COR-L47 (cell line): ENCODE measurements at regions not wholly inside any gene's neighbourhood (a gene's known extent, or its start where the extent isn't known, plus 50 kb on each side); places are given as distances from the start of the nearest gene placed in this dataset.
A peak's percentile ranks its signal among the peaks of the same experiment; 100 is the strongest.
"Not testable (repeated sequence)": the region's sequence is repeated elsewhere in the genome, so short reads cannot be mapped to it uniquely, and the experiment has no call there.

Experiments used
- DNase-seq: peaks from one replicate; lab custom pipeline; 2025; lab: John Stamatoyannopoulos, UW

DNA sequence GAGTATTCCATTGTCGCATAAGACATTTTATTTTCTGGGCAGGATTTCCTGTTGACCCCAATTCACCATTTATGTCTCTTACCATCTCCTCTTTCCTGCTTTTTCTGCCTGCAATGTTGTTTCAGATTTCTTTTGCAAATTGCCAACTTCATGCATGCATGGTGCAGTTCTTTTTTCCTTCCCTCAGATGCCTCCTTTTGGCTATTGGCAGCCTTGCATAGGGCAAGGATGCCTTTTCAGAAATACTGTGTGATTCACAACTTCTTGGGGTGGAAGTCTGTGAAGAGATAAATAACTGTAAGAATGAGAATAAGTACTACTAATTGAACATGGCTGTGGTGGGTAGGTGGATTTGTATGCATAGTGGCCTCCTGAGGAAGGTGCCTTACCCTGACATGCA, 116.7 kb downstream of the SOX4 start:
- DNase-seq = no peak

DNA sequence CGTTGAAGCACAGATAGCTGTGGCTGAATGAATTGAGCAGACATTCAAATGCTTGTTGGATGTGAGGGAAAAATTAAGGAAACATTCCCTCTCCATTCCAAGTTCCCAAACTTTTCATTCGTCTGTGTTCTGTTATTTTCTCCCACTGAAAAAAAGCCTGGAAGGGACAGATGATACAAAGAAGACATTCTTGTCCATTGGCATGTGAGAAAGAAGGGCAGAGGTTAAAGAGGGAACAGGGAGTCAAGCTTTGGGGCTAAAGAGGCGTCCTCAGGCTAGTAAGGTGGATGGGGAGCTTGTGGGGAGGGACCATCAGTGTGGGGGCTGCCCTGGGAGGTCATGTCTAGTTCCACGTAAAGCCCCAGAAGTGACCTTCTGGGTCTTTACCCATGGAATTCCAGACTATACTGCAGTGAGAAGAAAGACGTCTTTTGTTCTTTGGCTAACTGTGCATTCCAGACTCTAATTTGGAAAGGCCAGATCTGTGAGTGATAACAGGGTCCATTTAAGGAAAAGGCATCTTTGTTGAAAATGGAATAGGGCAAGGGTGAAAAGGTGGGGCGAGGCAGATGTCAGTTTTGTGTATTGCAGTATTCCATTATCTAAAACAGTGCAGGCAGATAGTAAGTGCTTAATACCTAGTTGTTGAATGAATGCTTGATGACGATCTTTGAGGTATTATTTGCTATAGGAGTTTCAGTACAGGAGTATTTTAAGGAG, 117.5 kb downstream of the SOX4 start:
- no peak for DNase-seq

DNA sequence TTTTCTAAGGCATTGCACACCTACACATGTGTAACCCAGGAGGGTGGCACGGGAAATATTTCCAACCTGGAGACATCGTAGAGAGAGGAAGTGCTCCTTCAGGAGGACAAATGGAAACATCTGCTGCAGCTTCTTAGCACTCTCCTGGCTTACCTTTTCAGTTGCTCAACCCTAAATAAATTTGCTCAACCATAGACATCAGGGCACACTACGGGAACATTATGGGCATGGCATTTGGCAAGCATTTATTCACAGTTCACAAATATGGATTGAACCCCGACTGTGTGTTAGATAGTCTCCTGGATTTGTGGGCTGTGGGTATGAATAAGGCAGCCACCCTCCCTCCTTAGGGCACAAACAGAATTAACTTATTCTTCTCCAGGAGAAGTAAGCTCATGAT, 118.7 kb downstream of the SOX4 start:
- DNase-seq = no peak

DNA sequence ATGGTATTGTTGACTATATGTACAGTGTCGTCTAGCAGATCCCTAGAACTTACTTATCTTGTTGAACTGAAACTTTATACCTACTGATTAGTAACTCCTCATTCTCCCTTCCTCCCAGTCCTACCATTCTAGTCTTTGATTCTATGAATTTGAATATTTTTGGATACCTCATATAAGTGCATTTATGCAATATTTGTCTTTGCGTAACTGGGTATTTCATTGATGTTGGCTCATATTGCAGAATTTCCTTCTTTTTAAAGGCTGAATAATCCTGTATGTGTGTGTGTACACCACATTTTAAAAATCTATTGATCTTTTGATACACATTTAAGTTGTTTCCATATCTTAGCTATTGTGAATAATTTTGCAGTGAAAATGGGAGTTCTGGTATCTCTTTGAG, 119.9 kb downstream of the SOX4 start:
- no peak for DNase-seq

DNA sequence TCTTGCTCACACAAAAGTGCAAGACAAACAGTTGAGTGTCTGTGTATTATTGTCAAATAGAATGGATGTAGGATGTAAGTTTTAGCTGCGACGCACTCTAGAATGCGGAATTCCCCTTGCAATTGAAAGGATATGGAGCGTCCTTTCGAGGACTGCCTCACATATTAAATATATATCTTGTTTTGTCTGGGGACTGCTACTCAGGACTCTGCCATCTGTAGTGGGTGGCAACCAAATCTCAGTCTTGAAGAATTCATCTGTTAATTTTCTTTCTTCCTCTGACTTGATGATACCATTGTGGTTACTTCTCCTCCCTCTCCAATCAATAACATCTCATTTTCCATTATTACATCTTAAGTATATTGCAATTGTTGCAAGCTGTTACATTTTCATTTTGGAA, 121.6 kb downstream of the SOX4 start:
- DNase-seq = no peak

DNA sequence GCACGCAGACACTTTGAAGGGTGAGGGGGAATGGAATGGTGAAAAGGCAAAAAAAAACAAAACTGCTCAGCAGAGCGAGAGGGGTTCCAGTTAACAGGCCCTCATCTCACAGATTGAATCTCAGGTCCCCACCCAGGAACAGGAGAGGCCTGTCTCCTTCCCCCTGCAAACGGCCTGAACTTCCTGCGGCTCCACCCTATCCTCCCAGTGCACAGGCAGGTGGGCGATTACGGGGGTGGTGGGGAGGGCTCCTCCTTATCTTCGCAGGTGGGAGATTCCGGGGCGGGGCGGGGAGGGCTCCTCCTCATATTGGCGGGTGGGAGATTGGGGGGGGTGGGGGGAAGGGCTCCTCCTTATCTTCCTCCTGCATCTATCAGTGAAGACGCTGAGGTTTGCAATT, 129.0 kb downstream of the SOX4 start:
- DNase-seq = no peak

DNA sequence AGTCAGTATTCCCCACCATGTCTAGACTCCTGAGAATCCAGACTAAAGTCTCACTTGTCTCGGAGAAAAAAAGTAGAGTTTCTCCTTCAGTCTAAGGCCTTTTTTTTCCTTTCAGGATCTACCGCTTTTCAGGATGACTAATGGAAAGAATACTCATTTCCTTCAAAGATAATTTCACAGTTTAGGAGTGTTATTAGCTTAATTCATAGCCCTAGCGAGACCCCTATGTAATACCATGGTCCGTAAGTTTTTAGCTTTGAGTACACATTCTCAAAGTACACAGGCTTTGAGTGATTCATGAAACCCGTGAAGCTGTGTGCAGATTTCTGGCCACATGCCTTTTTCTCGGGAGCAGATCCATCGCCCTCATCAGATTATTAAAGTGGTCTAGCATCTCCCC, 133.1 kb downstream of the SOX4 start:
- DNase-seq = no peak

DNA sequence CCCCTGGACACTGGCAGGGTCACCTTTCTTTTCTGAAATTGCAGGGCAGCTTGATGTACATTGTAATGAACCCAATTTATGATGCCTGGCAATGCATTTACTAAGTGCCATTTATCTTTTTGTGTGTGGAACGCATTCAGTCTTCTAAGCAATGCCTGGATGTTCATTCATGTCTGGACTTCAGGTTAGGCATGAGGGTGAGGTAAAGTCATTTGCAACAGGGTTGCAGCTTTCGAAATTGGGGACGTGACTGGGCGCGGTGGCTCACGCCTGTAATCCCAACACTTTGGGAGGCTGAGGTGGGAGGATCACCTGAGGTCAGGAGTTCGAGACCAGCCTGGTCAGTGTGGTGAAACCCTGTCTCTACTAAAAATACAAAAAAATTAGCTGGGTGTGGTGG, 134.6 kb downstream of the SOX4 start:
- no peak for DNase-seq

DNA sequence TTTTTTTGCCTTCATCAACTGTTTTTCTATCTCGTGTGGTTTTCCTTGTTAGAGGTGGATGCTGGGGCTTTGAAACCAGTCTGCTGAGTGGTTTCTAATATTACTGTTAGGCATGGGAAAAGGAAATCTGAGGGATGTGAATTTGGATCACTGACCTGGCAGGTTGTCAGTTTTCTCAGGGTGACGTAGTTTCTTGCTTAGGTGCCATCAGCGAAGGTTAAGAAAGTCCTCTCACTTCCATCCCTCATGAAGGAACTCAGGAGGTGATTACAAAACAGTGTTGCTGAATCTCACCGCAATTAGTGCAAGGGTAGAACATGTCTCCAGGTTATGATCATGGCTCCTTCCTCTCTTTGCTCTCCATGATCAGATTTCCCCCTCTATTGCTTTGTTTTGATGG, 135.9 kb downstream of the SOX4 start:
- DNase-seq = no peak

DNA sequence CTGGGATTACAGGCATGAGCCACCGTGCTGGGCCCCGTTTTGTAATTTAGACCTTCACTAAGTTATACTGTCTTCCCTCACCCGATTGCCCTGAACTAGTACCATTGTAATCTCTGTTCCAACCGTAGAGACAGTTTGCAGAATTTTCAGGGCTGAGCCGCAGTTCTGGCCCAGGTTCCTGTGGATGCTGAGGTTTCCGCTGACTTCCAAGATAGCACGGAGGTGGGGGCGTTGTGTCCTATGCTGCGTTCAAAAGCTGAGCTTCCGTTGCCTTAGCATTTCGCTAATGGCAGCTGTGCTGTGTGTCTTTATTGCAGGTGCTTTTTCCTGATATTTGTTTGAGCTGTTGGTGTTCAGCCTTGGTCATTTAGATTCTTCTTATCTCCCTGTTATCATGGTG, 137.0 kb downstream of the SOX4 start:
- DNase-seq = no peak

DNA sequence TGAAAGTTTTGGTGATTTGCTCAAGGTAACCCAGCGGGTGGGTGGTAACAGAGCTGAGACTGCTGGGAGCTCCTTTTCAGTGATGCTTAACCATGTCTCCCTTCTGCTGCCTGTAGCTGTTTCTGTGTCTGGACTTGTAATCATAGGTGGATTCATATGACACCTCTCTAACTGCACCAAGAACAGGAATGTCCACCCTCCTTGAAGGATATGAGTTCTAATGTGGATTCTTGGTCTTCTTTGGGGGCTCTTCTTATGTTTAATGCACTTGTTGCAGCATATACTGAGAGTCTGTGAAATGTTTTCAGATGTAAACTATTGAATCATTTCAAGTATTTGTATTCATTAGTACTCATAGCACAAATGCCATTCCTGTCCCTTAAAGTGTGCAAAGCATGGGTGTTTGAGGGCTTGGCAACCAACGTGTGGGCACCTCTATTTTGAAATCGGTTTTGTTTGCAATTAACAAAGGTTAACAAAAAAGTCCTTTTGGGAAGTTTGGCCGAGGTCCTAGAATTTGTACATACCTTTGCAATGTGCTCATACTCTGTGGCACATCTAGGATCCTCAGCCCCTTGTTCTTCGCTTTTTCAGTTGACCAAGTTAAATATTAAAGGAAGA, 138.0 kb downstream of the SOX4 start:
- DNase-seq = no peak

DNA sequence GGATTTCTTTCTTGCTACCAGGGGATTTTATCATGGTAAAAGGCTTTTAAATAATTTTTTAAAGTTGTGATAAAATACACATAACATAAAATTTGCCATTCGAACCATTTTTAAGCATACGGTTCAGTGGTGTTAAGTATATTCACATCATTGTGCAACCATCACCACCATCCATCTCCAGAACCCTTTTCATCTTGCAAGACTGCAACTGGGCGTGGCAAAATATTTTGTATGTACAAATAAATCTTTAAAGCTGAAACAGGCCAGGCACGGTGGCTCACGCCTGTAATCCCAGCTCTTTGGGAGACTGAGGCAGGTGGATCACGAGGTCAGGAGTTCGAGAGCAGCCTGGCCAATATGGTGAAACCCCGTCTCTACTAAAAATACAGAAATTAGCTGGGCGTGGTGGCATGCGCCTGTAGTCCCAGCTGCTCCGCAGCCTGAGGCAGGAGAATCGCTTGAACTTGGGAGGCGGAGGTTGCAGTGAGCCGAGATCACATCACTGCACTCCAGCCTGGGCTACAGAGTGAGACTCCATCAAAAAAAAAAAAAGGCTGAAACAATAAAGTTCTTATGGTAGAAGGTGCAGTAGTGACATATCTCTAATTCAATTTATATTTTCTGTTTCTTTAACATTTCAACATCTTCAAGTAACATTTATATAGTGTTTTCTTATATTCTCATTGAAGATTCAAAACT, 138.6 kb downstream of the SOX4 start:
- not testable (repeated sequence) for DNase-seq

DNA sequence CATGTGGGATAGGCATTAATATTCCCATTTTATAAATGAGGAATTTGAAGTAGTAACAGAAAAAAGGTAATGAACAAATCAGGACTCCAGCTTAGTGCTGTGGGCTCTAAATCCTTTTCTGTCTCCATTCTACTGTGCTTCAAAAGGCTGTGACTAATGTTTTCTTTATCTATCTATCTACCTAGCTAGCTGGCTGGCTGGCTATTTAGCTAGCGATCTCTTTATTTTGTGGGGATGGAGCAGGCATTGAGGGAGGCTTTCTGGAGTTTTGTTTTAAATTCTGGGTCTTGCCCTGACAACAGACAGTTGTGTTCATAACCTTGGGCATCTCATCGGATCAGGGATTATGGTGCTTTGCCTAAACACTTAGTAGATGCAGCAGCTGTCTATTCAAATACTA, 139.2 kb downstream of the SOX4 start:
- no peak for DNase-seq

DNA sequence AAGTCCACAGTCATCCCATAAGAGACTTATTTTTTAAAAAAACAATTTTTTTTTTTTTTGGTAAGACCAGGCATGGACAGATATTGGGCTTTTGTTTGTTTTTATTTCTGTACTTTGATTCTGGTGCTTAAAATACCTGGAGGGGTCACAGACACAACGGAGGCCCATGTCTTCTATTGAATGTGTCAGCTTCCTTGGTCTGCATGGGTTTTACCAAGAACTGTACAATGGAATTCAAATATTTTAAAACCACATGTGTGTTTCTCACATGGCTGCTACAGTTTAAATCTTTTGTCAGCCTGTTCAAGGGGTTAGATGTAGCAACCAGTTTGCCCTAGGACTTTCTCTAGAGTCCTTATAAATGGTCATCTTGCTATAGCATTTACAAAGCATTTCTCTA, 139.8 kb downstream of the SOX4 start:
- DNase-seq = no peak

DNA sequence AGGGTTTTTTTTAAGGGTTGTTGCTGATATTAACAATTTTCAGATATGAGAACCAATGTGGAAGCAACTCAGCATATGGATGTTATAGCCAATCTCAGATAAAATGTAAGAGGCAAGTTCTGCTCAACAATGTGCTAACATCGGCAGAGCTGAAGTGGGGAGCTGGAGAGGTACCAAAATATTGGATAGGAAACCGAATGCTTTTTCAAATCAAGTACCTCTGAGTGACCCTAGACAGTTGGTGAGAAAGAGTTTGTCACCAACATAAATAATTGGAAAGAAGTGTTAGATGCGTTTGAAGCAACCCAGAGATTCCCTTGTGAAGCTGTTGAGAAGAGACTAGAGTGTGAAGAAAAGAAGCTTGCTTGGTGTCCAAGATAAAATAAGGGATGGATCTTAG, 140.7 kb downstream of the SOX4 start:
- DNase-seq = no peak

DNA sequence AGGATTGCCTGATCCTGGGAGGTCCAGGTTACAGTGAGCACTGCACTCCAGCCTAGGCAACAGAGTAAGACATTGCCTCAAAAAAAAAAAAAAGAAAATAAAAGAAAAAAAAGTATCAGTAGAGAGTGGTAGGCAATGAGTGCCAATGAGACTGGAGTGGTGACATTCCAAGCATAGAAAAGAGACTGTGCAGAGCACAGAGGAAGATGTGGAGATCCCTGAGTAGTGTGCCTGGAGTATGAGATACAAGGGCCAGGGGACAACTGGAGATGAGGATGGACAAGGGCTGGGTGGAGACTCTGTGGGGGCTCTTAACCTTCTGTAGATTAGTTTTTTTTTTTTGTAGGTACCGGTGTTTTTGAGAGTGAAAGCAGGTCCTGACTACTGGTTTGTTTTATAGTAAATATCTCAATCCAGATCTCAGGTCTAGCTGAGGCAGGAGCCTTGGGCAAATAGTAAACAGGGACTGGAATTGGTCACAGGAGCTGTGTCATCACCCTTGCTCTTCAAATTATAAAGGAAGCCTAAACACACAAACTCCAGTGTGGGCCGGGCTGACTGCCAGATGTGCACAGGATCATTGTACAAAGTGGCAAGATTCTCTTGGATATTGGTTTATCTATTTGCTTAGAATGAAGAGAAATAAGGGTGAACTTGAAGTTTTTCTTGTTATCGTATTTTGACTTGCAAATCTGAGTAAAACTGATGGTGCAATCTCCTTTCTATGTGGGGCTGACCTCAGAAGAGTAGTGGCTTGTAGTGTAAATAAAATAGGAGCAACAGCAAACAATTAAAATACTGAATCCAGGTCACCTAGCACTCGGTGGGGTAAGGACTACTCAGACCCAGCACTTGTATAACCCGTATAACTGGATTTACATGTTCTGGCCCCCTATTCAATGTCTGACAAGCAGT, 144.9 kb downstream of the SOX4 start:
- peak; percentile 26 for DNase-seq

DNA sequence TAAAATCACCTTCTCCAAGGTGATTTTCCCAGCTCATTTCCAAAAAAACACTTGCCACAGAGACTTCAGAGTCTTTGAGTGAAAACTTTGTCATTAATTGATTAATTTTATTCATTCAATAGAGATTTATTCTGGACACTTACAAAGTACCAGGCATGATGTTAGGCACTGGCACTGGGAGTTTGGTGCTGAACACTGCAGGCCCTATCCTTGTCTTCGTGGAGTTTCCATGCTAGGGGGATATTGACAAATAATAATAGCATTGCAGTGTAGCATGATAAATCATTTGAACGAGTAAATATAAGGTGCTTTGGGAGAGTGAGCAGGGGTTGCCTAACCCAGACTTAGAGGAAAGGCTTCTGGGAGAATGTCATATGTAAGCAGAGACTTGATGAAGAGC, 145.7 kb downstream of the SOX4 start:
- DNase-seq = no peak

DNA sequence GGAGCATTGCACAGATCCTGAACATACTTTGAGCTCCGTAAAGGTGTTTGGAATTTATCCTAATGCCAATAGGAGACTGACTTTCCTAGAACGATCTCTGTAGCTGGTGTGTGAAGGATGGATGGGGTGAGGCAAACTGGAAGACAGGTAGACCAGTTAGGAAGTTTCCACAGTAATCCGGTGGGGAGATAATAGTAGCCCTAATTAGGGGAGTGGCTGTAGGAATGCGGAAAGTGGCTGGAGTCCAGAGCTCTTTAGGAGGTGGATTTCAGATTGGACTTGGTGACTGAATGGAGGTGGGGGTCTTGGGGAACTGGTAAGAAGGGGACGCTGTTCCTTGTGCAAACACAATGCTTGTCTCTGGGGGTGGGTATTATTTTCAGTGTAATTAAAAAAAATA, 146.3 kb downstream of the SOX4 start:
- DNase-seq = peak; percentile 3

DNA sequence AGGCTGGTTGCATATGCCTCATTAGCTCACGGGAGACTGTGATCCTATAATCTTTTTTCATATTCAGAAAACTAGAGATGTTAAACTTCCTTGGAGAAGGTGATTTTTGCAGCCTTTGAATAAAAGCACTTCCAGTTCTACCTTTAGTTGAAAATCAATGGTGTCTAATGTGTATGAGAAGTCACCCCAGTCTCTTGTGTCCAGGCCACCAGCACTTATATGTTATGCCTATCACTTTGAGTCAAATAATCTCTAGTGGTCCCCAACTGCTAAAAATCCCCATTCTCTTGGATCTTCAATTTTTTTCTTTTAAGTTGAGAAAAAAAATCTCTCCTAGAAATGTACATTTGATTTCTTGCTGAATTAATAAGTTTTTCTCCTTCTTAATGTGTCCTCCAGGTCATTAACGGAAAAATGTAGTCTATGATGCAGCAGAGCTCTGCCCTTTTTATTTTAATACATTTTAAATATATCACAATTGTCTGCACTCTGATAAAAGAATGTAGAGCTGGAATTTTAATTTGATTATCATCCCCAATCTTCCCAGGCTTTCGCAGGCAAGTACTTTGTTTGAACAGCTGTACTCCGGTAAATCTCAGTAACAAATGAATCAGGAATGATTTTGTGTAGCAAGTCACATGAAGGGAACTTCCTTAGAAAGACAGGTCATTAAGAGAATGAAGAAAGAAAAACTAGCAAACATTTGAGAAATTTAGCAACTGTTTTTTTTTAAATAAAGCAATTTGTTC, 147.0 kb downstream of the SOX4 start:
- DNase-seq = peak; percentile 28

DNA sequence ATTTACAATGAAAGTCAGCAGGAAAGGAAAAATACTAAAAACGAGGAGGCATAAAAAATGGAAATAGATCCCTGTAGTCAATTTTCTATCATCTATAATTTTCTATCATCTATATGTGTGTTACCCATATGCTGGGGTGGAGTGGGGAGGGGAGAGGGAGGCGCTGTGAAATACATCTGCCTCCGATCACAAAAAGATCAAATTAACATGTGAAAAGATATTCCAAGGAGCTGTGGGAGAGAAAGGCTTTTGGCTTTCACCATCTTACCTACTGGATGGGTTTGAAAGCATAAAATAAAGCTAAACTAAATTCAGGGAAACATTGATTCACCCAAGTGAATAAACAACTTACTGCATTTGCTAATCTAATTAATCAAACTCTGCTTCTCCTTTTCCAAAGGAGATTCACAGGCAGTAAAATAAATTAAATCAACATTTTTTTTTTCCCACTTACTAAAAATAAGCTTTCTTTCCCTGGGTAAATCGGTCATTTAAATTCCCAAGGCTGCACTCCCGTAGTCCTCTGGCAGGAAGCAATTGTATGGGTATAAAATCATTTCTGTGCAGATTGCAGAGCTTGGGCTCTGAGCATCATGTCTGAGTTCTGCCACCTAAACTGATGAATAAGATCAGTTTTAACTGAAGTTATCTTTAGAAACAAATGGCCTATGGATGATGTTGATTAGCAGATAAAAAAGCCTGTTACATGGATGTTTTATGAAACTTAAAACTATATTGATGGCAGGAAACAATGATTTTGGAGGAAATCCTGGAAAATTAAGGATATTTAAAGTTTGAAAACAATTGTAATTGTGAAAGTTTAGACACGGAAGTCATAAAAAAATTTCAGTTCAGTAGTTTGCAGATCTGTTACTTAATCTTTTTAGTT, 147.9 kb downstream of the SOX4 start:
- no peak for DNase-seq

DNA sequence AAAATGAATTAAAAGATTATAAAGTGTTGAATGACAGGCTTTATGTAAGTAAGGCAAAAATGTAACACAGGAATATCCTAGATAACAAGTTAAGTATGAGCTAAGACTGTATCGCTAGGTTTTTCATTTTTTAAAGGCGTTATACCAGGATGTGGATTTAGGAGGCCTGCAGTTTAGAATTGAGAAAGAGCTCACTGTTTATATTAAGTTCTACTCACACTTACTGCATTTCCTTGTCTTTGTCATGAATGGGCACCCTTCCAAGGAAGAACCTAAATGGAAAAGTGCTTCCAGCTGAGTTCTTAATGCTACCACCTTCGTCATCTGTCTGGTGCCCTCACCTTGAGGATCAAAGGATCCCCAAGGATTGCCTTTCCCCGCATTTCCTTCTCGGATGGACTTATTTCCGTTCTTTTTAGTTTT, 148.7 kb downstream of the SOX4 start:
- DNase-seq = peak; percentile 48
